Stimulated activated memory B cell treated with anti-CD40 and anti-IgM and Interleukin-4, amounts not matched to agents 10 μg/mL and 1 μg/mL and 100 μg/mL, for 72 hours (primary cell): ENCODE measurements at regions not wholly inside any gene's neighbourhood (a gene's known extent, or its start where the extent isn't known, plus 50 kb on each side); places are given as distances from the start of the nearest gene placed in this dataset.
"Not testable (repeated sequence)": the region's sequence is repeated elsewhere in the genome, so short reads cannot be mapped to it uniquely, and the experiment has no call there.

Experiments used
- ATAC-seq: fragments of 150-1000 bp; cut with Tn5 transposase; 2 replicates; pipeline ENCODE4 v1.10.0; 2021
- H3K27ac Mint-ChIP-seq: one replicate; pipeline ENCODE4 v1.8.0; 2022; ENCODE audit warnings: mild to moderate bottlenecking, mixed read lengths
- H3K27me3 Mint-ChIP-seq: one replicate; pipeline ENCODE4 v1.8.0; 2022; ENCODE audit warnings: mixed read lengths
- H3K36me3 Mint-ChIP-seq: one replicate; pipeline ENCODE4 v1.8.0; 2022; ENCODE audit warnings: mixed read lengths
- H3K4me1 Mint-ChIP-seq: one replicate; pipeline ENCODE4 v1.8.0; 2022; ENCODE audit warnings: mixed read lengths
- H3K4me3 Mint-ChIP-seq: one replicate; pipeline ENCODE4 v1.8.0; 2022; ENCODE audit warnings: mild to moderate bottlenecking, moderate library complexity, mixed read lengths
- H3K9me3 Mint-ChIP-seq: one replicate; pipeline ENCODE4 v1.8.0; 2022; ENCODE audit warnings: mixed read lengths

DNA sequence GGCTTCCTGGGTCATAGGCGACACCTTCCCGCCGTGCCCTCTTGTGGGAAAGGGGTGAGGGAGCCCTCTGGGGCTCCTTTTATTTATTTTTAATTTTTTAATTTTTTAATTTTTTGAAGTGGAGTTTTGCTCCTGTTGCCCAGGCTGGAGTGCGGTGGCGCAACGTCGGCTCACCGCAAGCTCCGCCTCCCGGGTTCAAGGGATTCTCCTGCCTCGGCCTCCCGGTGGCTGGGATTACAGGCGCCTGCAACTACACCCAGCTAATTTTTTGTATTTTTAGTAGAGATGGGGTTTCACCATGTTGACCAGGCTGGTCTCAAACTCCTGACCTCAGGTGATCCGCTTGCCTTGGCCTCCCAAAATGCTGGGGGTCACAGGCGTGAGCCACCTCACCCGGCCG, 49.9 kb upstream of the ELFN1 start:
- H3K27ac Mint-ChIP-seq, H3K4me1 Mint-ChIP-seq, ATAC-seq, H3K4me3 Mint-ChIP-seq, H3K9me3 Mint-ChIP-seq, H3K36me3 Mint-ChIP-seq: not testable (repeated sequence)
- peaks cover 19% of the 10 kb centered on the region for H3K27me3 Mint-ChIP-seq

DNA sequence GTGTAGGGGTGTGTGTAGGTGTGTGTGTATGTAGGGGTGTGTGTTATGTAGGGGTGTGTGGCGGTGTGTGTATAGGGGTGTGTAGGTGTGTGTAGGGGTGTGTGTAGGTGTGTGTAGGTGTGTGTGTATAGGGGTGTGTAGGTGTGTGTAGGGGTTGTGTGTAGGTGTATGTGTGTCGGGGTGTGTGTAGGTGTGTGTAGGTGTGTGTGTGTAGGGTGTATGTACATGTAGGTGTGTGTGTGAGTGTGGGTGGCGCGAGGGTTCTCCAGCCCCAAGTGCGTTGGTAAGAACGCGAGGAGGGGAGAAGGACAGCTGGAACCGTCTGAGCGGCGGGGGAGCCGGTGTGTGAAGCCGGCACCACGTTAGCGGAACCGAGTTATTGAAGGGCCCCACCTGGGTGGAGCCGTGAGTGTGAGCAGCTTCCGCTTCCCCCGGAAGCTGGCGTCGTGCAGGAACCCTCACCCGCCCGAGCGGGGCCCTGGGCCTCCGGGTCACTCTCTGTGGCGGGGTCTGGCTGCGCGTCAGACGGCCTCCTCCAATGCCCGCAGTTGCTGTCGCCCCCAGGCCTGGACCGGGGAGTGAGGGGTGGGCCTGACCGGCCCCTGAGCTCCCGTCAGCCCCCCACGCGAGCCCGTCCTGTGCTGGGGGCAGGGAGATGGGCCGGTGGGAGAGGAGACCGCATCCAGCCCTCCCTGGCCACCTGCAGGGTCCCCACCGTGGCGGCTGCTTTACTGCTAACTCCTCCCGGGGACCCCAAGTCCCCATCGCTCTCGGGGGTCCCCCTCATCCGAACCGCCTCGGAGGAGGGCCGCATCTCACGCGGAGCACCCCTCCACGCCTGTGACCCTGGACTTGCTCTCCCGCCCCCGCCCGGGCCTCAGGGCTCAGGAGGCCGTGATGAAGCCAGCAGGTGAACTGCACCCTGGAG, 49.6 kb upstream of the PSMG3 start:
- H3K9me3 Mint-ChIP-seq, result peaks cover 6% of the 10 kb centered on the region
- no peak overlapping the region for H3K27ac Mint-ChIP-seq
- H3K4me1 Mint-ChIP-seq, result no peaks in the 10 kb centered on the region
- no peak overlapping the region for H3K4me3 Mint-ChIP-seq
- ATAC-seq, result peak; percentile 20
- peaks cover 19% of the 10 kb centered on the region for H3K27me3 Mint-ChIP-seq
- H3K36me3 Mint-ChIP-seq, result no peaks in the 10 kb centered on the region
